OCI-LY1 (cell line): ENCODE measurements at regions not wholly inside any gene's neighbourhood (a gene's known extent, or its start where the extent isn't known, plus 50 kb on each side); places are given as distances from the start of the nearest gene placed in this dataset.
"Not testable (repeated sequence)": the region's sequence is repeated elsewhere in the genome, so short reads cannot be mapped to it uniquely, and the experiment has no call there.

Experiments used
- H2AFZ ChIP-seq: fragments of 200-600 bp; sonication (generic), shearing (Covaris generic); 2 replicates; pipeline ENCODE4 v1.6.0; 2014; ENCODE audit warnings: antibody characterized with exemption, mild to moderate bottlenecking, low read length
- H3F3A ChIP-seq: fragments of 200-600 bp; sonication (generic), shearing (Covaris generic); 2 replicates; pipeline ENCODE4 v1.6.0; 2014; ENCODE audit warnings: mild to moderate bottlenecking, antibody characterized with exemption, low read length, moderate library complexity; ENCODE audit not compliant: insufficient read depth
- H3K27ac ChIP-seq: fragments of 200-600 bp; sonication (generic); 2 replicates; pipeline ENCODE4 v1.5.1; 2014; ENCODE audit warnings: low read length, mixed run types, mild to moderate bottlenecking, low read depth; ENCODE audit not compliant: poor library complexity, severe bottlenecking
- H3K27me3 ChIP-seq: fragments of 200-600 bp; sonication (generic); 2 replicates; pipeline ENCODE4 v1.6.0; 2014; ENCODE audit warnings: antibody characterized with exemption, mild to moderate bottlenecking, low read length, moderate library complexity; ENCODE audit not compliant: insufficient read depth
- H3K36me3 ChIP-seq: fragments of 200-600 bp; sonication (generic); 2 replicates; pipeline ENCODE4 v1.6.1; 2014; ENCODE audit warnings: mild to moderate bottlenecking, antibody characterized with exemption, low read length, moderate library complexity, mixed read lengths; ENCODE audit not compliant: insufficient read depth
- H3K4me1 ChIP-seq: fragments of 200-600 bp; sonication (generic); 2 replicates; pipeline ENCODE4 v1.5.1; 2014; ENCODE audit warnings: mild to moderate bottlenecking, low read length, moderate library complexity; ENCODE audit not compliant: insufficient read depth, severe bottlenecking
- H3K4me2 ChIP-seq: fragments of 200-600 bp; sonication (generic), shearing (Covaris generic); 2 replicates; pipeline ENCODE4 v1.6.1; 2014; ENCODE audit warnings: low read length
- H3K4me3 ChIP-seq: fragments of 200-600 bp; sonication (generic); 2 replicates; pipeline ENCODE4 v1.5.1; 2014; ENCODE audit warnings: low read length, low read depth, mild to moderate bottlenecking, mixed read lengths; ENCODE audit not compliant: poor library complexity, severe bottlenecking
- H3K79me2 ChIP-seq: fragments of 200-600 bp; shearing (Covaris generic); 2 replicates; pipeline ENCODE4 v1.6.1; 2016; ENCODE audit warnings: mixed run types, low read length, mixed read lengths; ENCODE audit not compliant: insufficient read depth
- H3K9ac ChIP-seq: fragments of 200-600 bp; sonication (generic), shearing (Covaris generic); 2 replicates; pipeline ENCODE4 v1.6.1; 2014; ENCODE audit warnings: mild to moderate bottlenecking, low read length, mixed read lengths
- H3K9me2 ChIP-seq: fragments of 200-600 bp; sonication (generic), shearing (Covaris generic); 2 replicates; pipeline ENCODE4 v1.6.1; 2014; ENCODE audit warnings: low read depth, mild to moderate bottlenecking, low read length, mixed read lengths
- H3K9me3 ChIP-seq: fragments of 200-600 bp; shearing (Covaris generic); 2 replicates; pipeline ENCODE4 v1.6.1; 2014; ENCODE audit warnings: low read length, mixed read lengths
- H4K20me1 ChIP-seq: fragments of 200-600 bp; sonication (generic), shearing (Covaris generic); 2 replicates; pipeline ENCODE4 v1.6.0; 2016; ENCODE audit warnings: mild to moderate bottlenecking, low read length; ENCODE audit not compliant: insufficient read depth
- EZH2 ChIP-seq: fragments of 200-600 bp; sonication (generic), shearing (Covaris generic); IDR thresholded peaks from 2 replicates; pipeline ENCODE4 v1.8.0; 2017; ENCODE audit warnings: borderline replicate concordance, mixed run types, mild to moderate bottlenecking, antibody characterized with exemption, low read length, moderate library complexity, mixed read lengths
- TF ChIP-seq, protein P1 (sequence below): fragments of 200-600 bp; sonication (generic), shearing (Covaris generic); IDR thresholded peaks from 2 replicates; pipeline ENCODE4 v1.5.1; 2017; ENCODE audit warnings: mild to moderate bottlenecking, antibody characterized with exemption, low read length, moderate library complexity, mixed read lengths

DNA sequence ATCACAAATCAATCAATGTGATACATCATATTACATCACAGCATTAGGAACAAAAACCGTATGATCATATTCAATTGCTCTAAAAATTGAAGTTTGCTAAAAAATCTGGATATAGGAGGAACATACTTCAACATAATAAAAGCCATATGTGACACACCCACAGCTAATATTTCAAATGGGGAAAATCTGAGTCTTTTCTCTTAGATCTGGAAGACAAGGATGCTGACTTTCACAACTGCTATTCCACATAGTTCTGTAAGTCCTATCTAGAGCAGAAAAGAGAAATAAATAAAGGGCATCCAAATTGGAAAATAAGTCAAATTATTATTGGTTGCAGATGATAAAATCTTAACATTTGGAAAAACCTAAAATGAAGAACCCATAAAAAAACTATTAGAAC lies 256.8 kb upstream of the SGO1 start:
- H3K4me2 ChIP-seq = no peak overlapping the region
- H2AFZ ChIP-seq = no peak overlapping the region
- H3K4me1 ChIP-seq = no peaks in the 10 kb centered on the region
- no peaks in the 10 kb centered on the region for H3K79me2 ChIP-seq
- no peaks in the 10 kb centered on the region for H3K27me3 ChIP-seq
- H3K4me3 ChIP-seq = no peak overlapping the region
- H3K9me3 ChIP-seq = no peaks in the 10 kb centered on the region
- no peak overlapping the region for H3K27ac ChIP-seq
- no peaks in the 10 kb centered on the region for H3K9me2 ChIP-seq
- H3K9ac ChIP-seq = no peak overlapping the region
- TF ChIP-seq EZH2 = no peak
- TF ChIP-seq, protein P1, sequence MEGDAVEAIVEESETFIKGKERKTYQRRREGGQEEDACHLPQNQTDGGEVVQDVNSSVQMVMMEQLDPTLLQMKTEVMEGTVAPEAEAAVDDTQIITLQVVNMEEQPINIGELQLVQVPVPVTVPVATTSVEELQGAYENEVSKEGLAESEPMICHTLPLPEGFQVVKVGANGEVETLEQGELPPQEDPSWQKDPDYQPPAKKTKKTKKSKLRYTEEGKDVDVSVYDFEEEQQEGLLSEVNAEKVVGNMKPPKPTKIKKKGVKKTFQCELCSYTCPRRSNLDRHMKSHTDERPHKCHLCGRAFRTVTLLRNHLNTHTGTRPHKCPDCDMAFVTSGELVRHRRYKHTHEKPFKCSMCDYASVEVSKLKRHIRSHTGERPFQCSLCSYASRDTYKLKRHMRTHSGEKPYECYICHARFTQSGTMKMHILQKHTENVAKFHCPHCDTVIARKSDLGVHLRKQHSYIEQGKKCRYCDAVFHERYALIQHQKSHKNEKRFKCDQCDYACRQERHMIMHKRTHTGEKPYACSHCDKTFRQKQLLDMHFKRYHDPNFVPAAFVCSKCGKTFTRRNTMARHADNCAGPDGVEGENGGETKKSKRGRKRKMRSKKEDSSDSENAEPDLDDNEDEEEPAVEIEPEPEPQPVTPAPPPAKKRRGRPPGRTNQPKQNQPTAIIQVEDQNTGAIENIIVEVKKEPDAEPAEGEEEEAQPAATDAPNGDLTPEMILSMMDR = no peak
- H3F3A ChIP-seq = no peaks in the 10 kb centered on the region
- no peaks in the 10 kb centered on the region for H3K36me3 ChIP-seq
- H4K20me1 ChIP-seq = no peaks in the 10 kb centered on the region

DNA sequence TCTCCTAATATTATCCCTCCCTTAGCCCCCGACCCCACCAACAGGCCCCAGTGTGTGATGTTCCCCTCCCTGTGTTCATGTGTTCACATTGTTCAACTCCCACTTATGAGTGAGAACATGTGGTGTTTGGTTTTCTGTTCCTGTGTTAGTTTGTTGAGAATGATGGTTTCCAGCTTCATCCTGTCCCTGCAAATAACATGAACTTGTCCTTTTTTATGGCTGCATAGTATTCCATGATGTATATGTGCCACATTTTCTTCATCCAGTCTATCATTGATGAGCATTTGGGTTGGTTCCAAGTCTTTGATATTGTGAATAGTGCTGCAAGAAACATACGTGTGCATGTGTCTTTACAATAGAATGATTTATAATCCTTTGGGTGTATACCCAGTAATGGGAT lies 241.3 kb upstream of the SGO1 start:
- not testable (repeated sequence) for H3K36me3 ChIP-seq, H3K9me2 ChIP-seq, H3K27me3 ChIP-seq, H3K4me2 ChIP-seq, H3K9me3 ChIP-seq, H3K4me1 ChIP-seq, H3K9ac ChIP-seq, H3K4me3 ChIP-seq, H3K79me2 ChIP-seq, H4K20me1 ChIP-seq, H3F3A ChIP-seq, H2AFZ ChIP-seq, H3K27ac ChIP-seq

DNA sequence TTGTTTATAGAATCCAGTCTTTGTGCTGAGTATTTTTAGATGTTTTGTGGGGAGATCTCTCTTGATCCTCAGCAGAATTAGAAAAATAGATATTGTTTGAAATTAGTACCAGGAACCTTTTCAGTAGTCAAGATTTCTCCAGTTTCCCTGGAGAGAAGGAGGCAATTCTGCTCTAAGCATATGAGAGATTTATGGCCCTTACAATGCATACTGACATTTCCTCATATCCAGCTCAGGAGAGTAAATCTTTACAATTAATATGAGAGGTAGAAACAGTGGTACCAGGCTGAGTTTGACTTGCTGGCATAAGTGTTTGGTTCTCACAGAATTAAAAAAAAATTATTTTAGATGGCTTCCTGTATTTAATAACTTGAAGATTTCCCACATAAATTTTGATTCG lies 239.1 kb upstream of the SGO1 start:
- Histone ChIP-seq H3K9ac (no peak overlapping the region), H2AFZ (no peak overlapping the region), H3K27me3 (no peaks in the 10 kb centered on the region), H3K27ac (no peak overlapping the region), H3K4me3 (no peak overlapping the region), H3K4me1 (no peaks in the 10 kb centered on the region), H3F3A (no peaks in the 10 kb centered on the region), H3K79me2 (no peaks in the 10 kb centered on the region), H3K9me2 (no peaks in the 10 kb centered on the region), H3K36me3 (no peaks in the 10 kb centered on the region), H3K9me3 (no peaks in the 10 kb centered on the region), H4K20me1 (no peaks in the 10 kb centered on the region), H3K4me2 (no peak overlapping the region)
- TF ChIP-seq, protein P1 = no peak
- TF ChIP-seq EZH2 = no peak

DNA sequence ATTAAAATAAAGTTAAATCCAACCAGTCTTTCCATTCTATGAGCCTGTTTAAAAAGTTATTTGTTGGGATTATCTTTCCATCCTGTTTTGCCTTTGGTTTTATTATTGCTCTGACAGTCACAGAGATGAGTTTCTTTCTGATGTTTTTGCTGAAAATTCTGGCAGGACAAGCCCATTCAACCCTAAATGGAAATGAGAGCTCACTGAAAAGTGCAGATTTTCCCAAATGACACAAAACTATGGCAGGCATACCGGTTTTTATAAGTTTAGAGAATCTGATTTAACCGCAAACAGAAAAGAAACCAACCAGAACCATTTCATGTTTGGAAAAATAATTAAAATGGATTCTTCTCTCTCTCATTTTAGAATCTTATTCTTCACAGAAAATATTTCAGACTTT lies 238.1 kb upstream of the SGO1 start:
- no peaks in the 10 kb centered on the region for H3K79me2 ChIP-seq
- H3K4me3 ChIP-seq = no peak overlapping the region
- no peak overlapping the region for H2AFZ ChIP-seq
- H3K9me3 ChIP-seq = no peaks in the 10 kb centered on the region
- H3K27ac ChIP-seq = no peak overlapping the region
- H3F3A ChIP-seq = no peaks in the 10 kb centered on the region
- no peaks in the 10 kb centered on the region for H3K9me2 ChIP-seq
- TF ChIP-seq, protein P1 = no peak
- no peak for TF ChIP-seq EZH2
- no peak overlapping the region for H3K9ac ChIP-seq
- H3K27me3 ChIP-seq = no peaks in the 10 kb centered on the region
- H3K4me2 ChIP-seq = no peak overlapping the region
- no peaks in the 10 kb centered on the region for H3K4me1 ChIP-seq
- no peaks in the 10 kb centered on the region for H3K36me3 ChIP-seq
- H4K20me1 ChIP-seq = no peaks in the 10 kb centered on the region
